ENCODE measurements at regions not wholly inside any gene's neighbourhood (a gene's known extent, or its start where the extent isn't known, plus 50 kb on each side); places are given as distances from the start of the nearest gene placed in this dataset.
A peak's percentile ranks its signal among the peaks of the same experiment; 100 is the strongest.
"Not testable (repeated sequence)": the region's sequence is repeated elsewhere in the genome, so short reads cannot be mapped to it uniquely, and the experiment has no call there.

GRCh38 chr16:60204181-60204580 lies 1470.1 kb upstream of the GOT2 start:
- DNase-seq (ENCODE audit: low read depth): no peak
- no peak for TF ChIP-seq CTCF (IDR thresholded peaks at IDR 0.05; ENCODE audit: insufficient read depth, low read depth, low read length)
- no peak overlapping the region for H3K4me3 ChIP-seq (ENCODE audit: low read depth, low read length)

GRCh38 chr16:60203525-60204124 lies 1469.5 kb upstream of the GOT2 start:
- TF ChIP-seq CTCF (IDR thresholded peaks at IDR 0.05; ENCODE audit: insufficient read depth, low read depth, low read length): peak; percentile 13
- no peak overlapping the region for H3K4me3 ChIP-seq (ENCODE audit: low read depth, low read length)
- no peak for DNase-seq (ENCODE audit: low read depth)

GRCh38 chr16:60200729-60201128 lies 1466.6 kb upstream of the GOT2 start:
- H3K4me3 ChIP-seq (ENCODE audit: low read depth, low read length); DNase-seq (ENCODE audit: low read depth): not testable (repeated sequence)

GRCh38 chr16:60200161-60200560 lies 1466.0 kb upstream of the GOT2 start:
- no peak overlapping the region for H3K4me3 ChIP-seq (ENCODE audit: low read depth, low read length)
- DNase-seq (ENCODE audit: low read depth): no peak
- no peak for TF ChIP-seq CTCF (IDR thresholded peaks at IDR 0.05; ENCODE audit: insufficient read depth, low read depth, low read length)

GRCh38 chr16:60199150-60199549 lies 1465.0 kb upstream of the GOT2 start:
- no peak overlapping the region for H3K4me3 ChIP-seq (ENCODE audit: low read depth, low read length)
- no peak for TF ChIP-seq CTCF (IDR thresholded peaks at IDR 0.05; ENCODE audit: insufficient read depth, low read depth, low read length)
- no peak for DNase-seq (ENCODE audit: low read depth)

- DNase-seq (ENCODE audit: low read depth): no peak
- H3K4me3 ChIP-seq (ENCODE audit: low read depth, low read length): no peak overlapping the region
- no peak for TF ChIP-seq CTCF (IDR thresholded peaks at IDR 0.05; ENCODE audit: insufficient read depth, low read depth, low read length)
Observed at GRCh38 chr16:60181536-60181935, 1447.4 kb upstream of the GOT2 start.

GRCh38 chr16:60180609-60181008 lies 1446.5 kb upstream of the GOT2 start:
- no peak for TF ChIP-seq CTCF (IDR thresholded peaks at IDR 0.05; ENCODE audit: insufficient read depth, low read depth, low read length)
- no peak for DNase-seq (ENCODE audit: low read depth)
- H3K4me3 ChIP-seq (ENCODE audit: low read depth, low read length): no peak overlapping the region

All from fibroblast of villous mesenchyme (primary cell).